Astrocyte (in vitro differentiated cells and primary cell): ENCODE measurements at regions not wholly inside any gene's neighbourhood (a gene's known extent, or its start where the extent isn't known, plus 50 kb on each side); places are given as distances from the start of the nearest gene placed in this dataset.

ENCODE experiments used
- CTCF ChIP-seq: IDR thresholded peaks from 2 replicates; pipeline ENCODE4 v1.5.1; 2011; ENCODE audit warnings: low read depth, mild to moderate bottlenecking, inconsistent platforms, low read length, moderate library complexity; ENCODE audit not compliant: insufficient read depth
- EZH2 ChIP-seq: IDR thresholded peaks from 2 replicates; pipeline ENCODE4 v1.6.1; 2012; ENCODE audit warnings: mild to moderate bottlenecking, low read length, inconsistent platforms; ENCODE audit not compliant: insufficient read depth

- no peak for TF ChIP-seq CTCF
- no peak for TF ChIP-seq EZH2
These were observed 143.8 kb downstream of the EFNB2 start for GRCh38 chr13:106391681-106392080.
